K562 (cell line): ENCODE measurements at regions not wholly inside any gene's neighbourhood (a gene's known extent, or its start where the extent isn't known, plus 50 kb on each side); places are given as distances from the start of the nearest gene placed in this dataset.

Experiments
- ATAC-seq: fragments of 200-7000 bp; cut with Tn5 transposase; 3 replicates; pipeline ENCODE4 v1.9.1; 2020; ENCODE audit warnings: moderate library complexity
- BruUV-seq: library from RNA; stranded (reverse); fragments of 400-500 nt; replicated peaks from 2 replicates; lab custom pipeline; 2021; lab: Mats Ljungman, UMichigan
- CTCF ChIA-PET: fragments of 300-600 bp; formaldehyde crosslinking; extraction: SDS; loops from one replicate; lab custom pipeline; 2021; ENCODE audit warnings: low intra/inter-chr PET ratio; lab: Yijun Ruan, JAX
- POLR2A ChIA-PET: fragments of 300-600, 350-650 bp; sonication (Branson Sonifier 250); formaldehyde crosslinking; extraction: SDS; loops from one replicate; lab custom pipeline; 2021; ENCODE audit warnings: antibody characterized with exemption, inconsistent platforms; lab: Yijun Ruan, JAX
- DNase-seq, 4 experiments: peaks; one replicate each; pipeline versions ENCODE4 v3.0.0 to v3.0.0-alpha.2; 2011 to 2018; ENCODE audit warnings: low spot score in 3 of 4, mixed read lengths in 3 of 4; ENCODE audit errors: extremely low read depth in 1 of 4
- FAIRE-seq: peaks from 2 replicates; lab custom pipeline; 2011; peaks lifted over from hg19 to GRCh38; lab: Jason Lieb, UNC
- H2AFZ ChIP-seq: 2 replicates; pipeline ENCODE4 v1.6.0; 2011; ENCODE audit warnings: low read depth, low read length, control low read depth, inconsistent platforms
- H3K27ac ChIP-seq: fragments of 200-600 bp; 3 replicates; pipeline ENCODE4 v1.8.0; 2011; ENCODE audit warnings: low read depth, mild to moderate bottlenecking, control low read depth, inconsistent platforms, low read length, moderate library complexity, mixed read lengths; ENCODE audit errors: extremely low read depth
- H3K27me3 ChIP-seq, 2 experiments: fragments of 300-600 bp in 1 of 2; 2 replicates in 1 of 2; 3 replicates in 1 of 2; pipeline versions ENCODE4 v1.6.0 to v1.8.0; 2011; ENCODE audit warnings: inconsistent platforms in 2 of 2, low read length in 2 of 2, mild to moderate bottlenecking in 1 of 2, mixed read lengths in 1 of 2, moderate library complexity in 1 of 2; ENCODE audit not compliant: control insufficient read depth in 2 of 2, insufficient read depth in 2 of 2
- H3K36me3 ChIP-seq: fragments of 300-600 bp; 3 replicates; pipeline ENCODE4 v1.8.0; 2011; ENCODE audit warnings: mild to moderate bottlenecking, low read length, inconsistent platforms; ENCODE audit not compliant: control insufficient read depth, insufficient read depth
- H3K4me1 ChIP-seq, 2 experiments: fragments of 200-600 bp in 1 of 2; replicated peaks in 1 of 2; 2 replicates in 1 of 2; 3 replicates in 1 of 2; pipeline versions ENCODE4 v1.5.1 to v1.8.0; 2011; ENCODE audit warnings: inconsistent platforms in 2 of 2, low read length in 2 of 2, mild to moderate bottlenecking in 1 of 2, mixed read lengths in 1 of 2, moderate library complexity in 1 of 2; ENCODE audit not compliant: control insufficient read depth in 2 of 2, insufficient read depth in 2 of 2
- H3K4me2 ChIP-seq: 2 replicates; pipeline ENCODE4 v1.6.1; 2011; ENCODE audit warnings: low read length, control low read depth, inconsistent platforms, mixed read lengths; ENCODE audit not compliant: insufficient read depth
- H3K4me3 ChIP-seq: fragments of 200-600 bp; sonication (generic), shearing (Covaris generic); 2 replicates; pipeline ENCODE4 v1.5.1; 2016; ENCODE audit warnings: control low read depth, inconsistent platforms
- H3K79me2 ChIP-seq: fragments of 200-600 bp; 3 replicates; pipeline ENCODE4 v1.8.0; 2011; ENCODE audit warnings: low read length, inconsistent platforms; ENCODE audit not compliant: control insufficient read depth, insufficient read depth
- H3K9ac ChIP-seq, 2 experiments: 2 replicates each; pipeline versions ENCODE4 v1.6.0 to v1.6.1; 2011; ENCODE audit warnings: low read depth in 2 of 2, low read length in 2 of 2, control low read depth in 1 of 2, inconsistent platforms in 1 of 2, mild to moderate bottlenecking in 1 of 2, mixed read lengths in 1 of 2; ENCODE audit not compliant: insufficient read depth in 1 of 2
- H3K9me1 ChIP-seq: one replicate; pipeline ENCODE4 v1.6.0; 2011; ENCODE audit warnings: inconsistent platforms, mild to moderate bottlenecking, low read length, moderate library complexity; ENCODE audit not compliant: control insufficient read depth, insufficient read depth
- H3K9me3 ChIP-seq: replicated peaks from 2 replicates; pipeline ENCODE4 v1.5.1; 2011; ENCODE audit warnings: low read depth, low read length, inconsistent platforms; ENCODE audit not compliant: control insufficient read depth, insufficient read depth
- H4K20me1 ChIP-seq: replicated peaks from 2 replicates; pipeline ENCODE4 v1.6.1; 2011; ENCODE audit warnings: low read length, inconsistent platforms, mixed read lengths; ENCODE audit not compliant: control insufficient read depth, insufficient read depth
- CEBPB ChIP-seq: fragments of 450-650 bp; IDR thresholded peaks from 2 replicates; pipeline ENCODE4 v1.6.1; 2016; ENCODE audit warnings: missing genetic modification characterization, missing compliant biosample characterization
- FOXP4 ChIP-seq: sonication (generic); formaldehyde crosslinking; IDR thresholded peaks from 2 replicates; pipeline ENCODE4 v1.8.0; 2022; ENCODE audit warnings: mild to moderate bottlenecking, missing genetic modification reagents, borderline replicate concordance
- RBBP5 ChIP-seq: fragments of 200-600 bp; sonication (generic); IDR thresholded peaks from 2 replicates; pipeline ENCODE4 v1.6.1; 2012; ENCODE audit warnings: borderline replicate concordance, mild to moderate bottlenecking, low read length, control low read depth, inconsistent platforms; ENCODE audit not compliant: insufficient read depth, poor library complexity, severe bottlenecking
- RERE ChIP-seq: sonication (generic); formaldehyde crosslinking; IDR thresholded peaks from 2 replicates; pipeline ENCODE4 v1.8.0; 2023; ENCODE audit warnings: missing genetic modification reagents, mild to moderate bottlenecking, borderline replicate concordance
- SAFB2 ChIP-seq: fragments of 200-400 bp; formaldehyde crosslinking; IDR thresholded peaks from 2 replicates; pipeline ENCODE4 v1.6.1; 2018; ENCODE audit warnings: borderline replicate concordance, low read length, low read depth, moderate library complexity; ENCODE audit not compliant: severe bottlenecking
- SIN3A ChIP-seq, 2 experiments: fragments of 150-350 bp in 1 of 2; IDR thresholded peaks; 2 replicates each; pipeline ENCODE4 v1.6.1; 2011 to 2016; ENCODE audit warnings: borderline replicate concordance in 2 of 2, low read depth in 2 of 2, low read length in 2 of 2, mild to moderate bottlenecking in 2 of 2, moderate library complexity in 2 of 2; ENCODE audit not compliant: control insufficient read depth in 1 of 2
- TEAD2 ChIP-seq: fragments of 450-650 bp; IDR thresholded peaks from 2 replicates; pipeline ENCODE4 v1.6.1; 2016; ENCODE audit warnings: missing genetic modification characterization, control low read depth, missing compliant biosample characterization
- ZNF586 ChIP-seq: fragments of 450-650 bp; formaldehyde crosslinking; conservative IDR thresholded peaks from 2 replicates; pipeline ENCODE4 v1.4.0; 2020; ENCODE audit warnings: mild to moderate bottlenecking, moderate library complexity
- WGBS: fragments of 100-300 bp; shearing (Covaris generic); methylation state at CpG from one replicate; pipeline ENCODE4 v1.1.6; 2016; ENCODE audit warnings: low coverage, mixed read lengths; ENCODE audit not compliant: insufficient coverage; ENCODE audit errors: missing lambda C conversion rate; 5-methylcytosine and 5-hydroxymethylcytosine counted together
- in situ Hi-C: fragments of 300-500 bp; cut with MboI; formaldehyde crosslinking; loops from 4 replicates; pipeline ENCODE4 v1.15.0; 2018; ENCODE audit warnings: inconsistent platforms, mixed read lengths
- intact Hi-C: fragments of 100-400 bp; cut with micrococcal nuclease; formaldehyde crosslinking; loops from 2 replicates; pipeline ENCODE4 v1.14.2; 2022

DNA sequence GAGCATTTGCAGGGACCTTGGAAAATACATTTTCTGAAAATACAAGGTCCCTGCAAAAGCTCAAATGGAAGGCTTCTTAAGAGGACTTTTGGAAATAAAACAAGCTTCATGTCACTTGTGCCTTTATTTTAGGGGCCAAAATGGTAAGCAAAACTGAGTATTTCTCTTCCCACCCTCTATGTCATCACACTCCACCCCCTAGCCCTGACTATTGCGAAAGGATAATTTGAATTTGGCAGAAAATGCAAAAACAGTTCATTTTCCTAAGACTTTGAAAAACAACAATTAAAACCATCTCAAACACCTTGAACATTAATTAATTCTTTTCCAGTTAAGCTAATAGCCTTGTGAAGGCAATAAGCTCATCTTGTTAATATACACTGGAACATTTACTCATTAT is 201.7 kb downstream of the TM2D1 start:
- intact Hi-C loops (no loop called here), in situ Hi-C loops (no loop called here)
- H3K9me3 ChIP-seq: no peaks in the 10 kb centered on the region
- ATAC-seq: no peak
- TF ChIP-seq FOXP4 (CRISPR knock-in tag) (no peak), CEBPB (tag) (peak; percentile 34; the same call in 1 of the 2 replicates), ZNF586 (CRISPR knock-in tag) (no peak)
- no peak for DNase-seq
- H3K79me2 ChIP-seq: no peaks in the 10 kb centered on the region
- H3K9ac ChIP-seq: no peak overlapping the region
- no peaks in the 10 kb centered on the region for H4K20me1 ChIP-seq
- H3K4me3 ChIP-seq: no peak overlapping the region
- H3K27ac ChIP-seq: no peak overlapping the region
- FAIRE-seq: no peak
- WGBS: 0% methylated on average over 1 of the region's 1 CpG
- H2AFZ ChIP-seq: no peak overlapping the region
- ChIA-PET CTCF (no interaction called here), POLR2A (interaction anchor here (1.0 to 1.2 kb wide), 3 partner anchors 8 to 17 kb away, joined by 3 read pairs; no protein-coding TSS in a partner anchor)
- no peaks in the 10 kb centered on the region; a peak in 1 of 5 replicates for H3K27me3 ChIP-seq
- H3K9me1 ChIP-seq: no peaks in the 10 kb centered on the region
- BruUV-seq: no TSS peak
- no peak overlapping the region for H3K4me2 ChIP-seq
- no peaks in the 10 kb centered on the region for H3K4me1 ChIP-seq
- no peaks in the 10 kb centered on the region for H3K36me3 ChIP-seq

GRCh38 chr1:61520401-61520800 is 204.5 kb downstream of the TM2D1 start:
- Histone ChIP-seq H4K20me1 (no peaks in the 10 kb centered on the region), H3K9ac (no peak overlapping the region), H3K4me1 (no peaks in the 10 kb centered on the region), H3K27ac (no peak overlapping the region), H3K4me3 (no peak overlapping the region), H3K9me1 (no peaks in the 10 kb centered on the region), H3K4me2 (no peak overlapping the region), H3K27me3 (no peaks in the 10 kb centered on the region; a peak in 2 of 5 replicates), H2AFZ (no peak overlapping the region), H3K79me2 (no peaks in the 10 kb centered on the region), H3K9me3 (no peaks in the 10 kb centered on the region), H3K36me3 (no peaks in the 10 kb centered on the region)
- no peak for FAIRE-seq
- intact Hi-C loops (no loop called here), in situ Hi-C loops (no loop called here)
- ChIA-PET CTCF (no interaction called here), POLR2A (no interaction called here)
- no TSS peak for BruUV-seq
- no peak for DNase-seq
- no peak for ATAC-seq
- TF ChIP-seq SAFB2 (no peak), RERE (no peak), TEAD2 (tag) (no peak), SIN3A (IDR thresholded peaks at IDR 0.05; ENCODE audit: borderline replicate concordance in 2 of 2, control insufficient read depth in 1 of 2, low read depth in 2 of 2, low read length in 2 of 2) (no peak), RBBP5 (no peak)
